GM12801 (cell line): ENCODE measurements at regions not wholly inside any gene's neighbourhood (a gene's known extent, or its start where the extent isn't known, plus 50 kb on each side); places are given as distances from the start of the nearest gene placed in this dataset.

Experiments
- TF ChIP-seq, protein P1 (sequence below): IDR thresholded peaks from one replicate; pipeline ENCODE4 v1.5.1; 2011; ENCODE audit warnings: control low read depth; ENCODE audit not compliant: insufficient read length; ENCODE audit errors: extremely low read depth

DNA sequence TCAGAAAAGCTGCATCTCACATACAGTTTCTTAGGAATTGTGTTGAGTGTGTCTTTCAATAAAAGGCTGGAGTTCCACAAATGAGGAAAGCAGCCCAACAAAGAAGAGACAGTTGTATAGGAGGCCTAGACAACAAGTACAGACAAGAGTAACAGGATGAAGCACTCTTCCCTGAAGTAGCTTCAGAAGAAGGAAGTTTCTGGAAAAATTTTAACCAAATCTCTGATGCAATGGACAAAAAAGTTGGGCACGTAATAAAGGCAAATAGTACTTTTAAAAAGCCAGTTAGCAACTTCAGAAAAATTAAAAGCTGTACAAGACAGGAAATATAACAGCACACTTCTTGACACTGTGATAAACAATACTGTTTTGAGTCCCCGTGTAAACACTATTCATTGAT, 134.1 kb upstream of the PLEKHG7 start:
- TF ChIP-seq, protein P1, sequence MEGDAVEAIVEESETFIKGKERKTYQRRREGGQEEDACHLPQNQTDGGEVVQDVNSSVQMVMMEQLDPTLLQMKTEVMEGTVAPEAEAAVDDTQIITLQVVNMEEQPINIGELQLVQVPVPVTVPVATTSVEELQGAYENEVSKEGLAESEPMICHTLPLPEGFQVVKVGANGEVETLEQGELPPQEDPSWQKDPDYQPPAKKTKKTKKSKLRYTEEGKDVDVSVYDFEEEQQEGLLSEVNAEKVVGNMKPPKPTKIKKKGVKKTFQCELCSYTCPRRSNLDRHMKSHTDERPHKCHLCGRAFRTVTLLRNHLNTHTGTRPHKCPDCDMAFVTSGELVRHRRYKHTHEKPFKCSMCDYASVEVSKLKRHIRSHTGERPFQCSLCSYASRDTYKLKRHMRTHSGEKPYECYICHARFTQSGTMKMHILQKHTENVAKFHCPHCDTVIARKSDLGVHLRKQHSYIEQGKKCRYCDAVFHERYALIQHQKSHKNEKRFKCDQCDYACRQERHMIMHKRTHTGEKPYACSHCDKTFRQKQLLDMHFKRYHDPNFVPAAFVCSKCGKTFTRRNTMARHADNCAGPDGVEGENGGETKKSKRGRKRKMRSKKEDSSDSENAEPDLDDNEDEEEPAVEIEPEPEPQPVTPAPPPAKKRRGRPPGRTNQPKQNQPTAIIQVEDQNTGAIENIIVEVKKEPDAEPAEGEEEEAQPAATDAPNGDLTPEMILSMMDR = no peak

DNA sequence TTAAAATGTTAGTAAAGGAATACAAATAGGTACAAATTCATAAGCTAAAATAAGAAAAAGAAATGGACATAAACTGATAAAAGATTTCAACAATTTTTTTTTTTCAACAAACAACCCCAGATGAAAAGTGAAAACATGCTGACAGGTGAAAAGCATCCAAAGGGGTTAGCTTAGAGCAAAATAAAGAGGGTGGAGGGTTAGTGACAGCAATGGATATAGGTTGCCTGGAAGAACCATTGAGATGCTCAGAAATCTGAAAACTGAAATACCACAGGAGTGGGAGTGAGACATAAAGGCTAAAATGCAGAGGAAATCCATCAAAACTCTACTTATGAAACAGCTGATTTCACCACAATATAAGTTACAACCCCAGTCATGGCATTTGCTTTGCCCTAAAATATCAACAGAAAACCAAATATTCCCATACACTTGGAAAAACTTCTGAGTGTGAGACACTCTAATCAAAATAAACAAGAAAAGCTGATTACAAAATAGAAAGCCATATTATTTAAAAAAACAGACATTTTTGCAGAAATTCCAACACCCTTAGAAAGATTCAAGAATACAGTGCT, 136.3 kb upstream of the PLEKHG7 start:
- TF ChIP-seq, protein P1 = no peak

DNA sequence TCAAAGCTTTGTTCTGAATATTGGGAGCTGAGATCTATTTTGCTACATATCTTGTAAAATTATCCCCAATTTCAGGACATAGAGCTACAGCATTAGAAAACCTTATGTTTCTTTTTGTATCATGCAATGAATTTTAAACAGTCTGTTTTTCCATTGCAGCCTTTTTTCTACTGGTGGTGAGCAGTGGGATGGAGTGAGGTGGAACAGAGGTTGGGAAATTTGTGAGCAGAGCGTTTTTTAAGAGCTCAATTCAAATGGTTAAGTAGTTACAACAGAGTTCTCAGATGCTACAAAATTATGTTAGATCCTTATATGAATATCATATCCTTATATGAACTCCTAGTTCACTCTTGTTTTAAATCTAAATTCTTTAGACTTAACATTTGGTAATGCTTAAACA, 139.0 kb upstream of the PLEKHG7 start:
- TF ChIP-seq, protein P1 = no peak

DNA sequence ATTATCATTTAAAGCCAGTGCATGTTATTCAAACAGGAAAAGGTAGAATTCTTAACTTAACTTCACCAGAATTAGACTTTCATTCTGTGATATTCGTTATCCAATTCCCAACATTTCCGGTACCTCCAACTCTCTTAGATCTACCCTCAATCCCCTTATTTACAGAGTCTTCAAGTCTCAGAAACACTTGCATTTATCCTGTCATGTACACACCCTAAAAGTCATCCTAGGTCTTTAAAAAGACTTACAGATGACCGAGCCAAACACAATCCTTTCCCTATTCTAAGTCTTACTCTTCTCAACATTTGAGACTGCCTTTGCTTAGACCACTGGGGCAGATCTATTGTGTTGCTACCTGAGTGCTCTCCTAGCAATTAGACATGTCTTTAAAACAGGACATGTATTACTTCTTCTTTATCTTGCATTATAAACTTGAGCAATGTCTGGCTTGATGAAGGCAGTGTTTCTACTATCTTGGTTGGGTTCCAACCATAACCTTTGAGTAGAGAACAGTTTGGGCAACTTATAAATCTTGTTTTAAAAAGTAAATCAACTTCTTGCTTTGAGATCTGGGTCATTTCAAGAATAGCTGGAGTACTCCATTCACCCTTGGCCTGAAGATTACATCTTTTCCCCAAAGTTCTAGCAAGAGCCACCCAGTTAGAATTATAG, 140.6 kb upstream of the PLEKHG7 start:
- TF ChIP-seq, protein P1 = no peak

DNA sequence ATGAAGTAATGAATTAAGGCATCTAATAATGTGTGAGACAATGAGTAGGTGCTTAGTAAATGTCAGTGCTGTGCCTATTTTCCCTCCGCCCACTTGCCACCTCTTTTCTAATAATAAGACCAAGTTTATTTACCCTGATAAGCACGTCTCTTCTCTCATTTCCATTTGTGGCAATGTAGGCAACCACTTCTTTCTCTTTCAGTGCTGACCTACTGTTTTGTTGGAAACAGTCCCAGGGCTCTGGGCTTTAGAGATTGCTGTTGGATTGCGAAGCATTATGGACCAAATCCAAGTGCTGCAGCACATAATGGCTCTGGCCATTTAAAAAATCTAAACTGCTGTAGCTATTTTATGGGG, 141.3 kb upstream of the PLEKHG7 start:
- TF ChIP-seq, protein P1 = no peak

DNA sequence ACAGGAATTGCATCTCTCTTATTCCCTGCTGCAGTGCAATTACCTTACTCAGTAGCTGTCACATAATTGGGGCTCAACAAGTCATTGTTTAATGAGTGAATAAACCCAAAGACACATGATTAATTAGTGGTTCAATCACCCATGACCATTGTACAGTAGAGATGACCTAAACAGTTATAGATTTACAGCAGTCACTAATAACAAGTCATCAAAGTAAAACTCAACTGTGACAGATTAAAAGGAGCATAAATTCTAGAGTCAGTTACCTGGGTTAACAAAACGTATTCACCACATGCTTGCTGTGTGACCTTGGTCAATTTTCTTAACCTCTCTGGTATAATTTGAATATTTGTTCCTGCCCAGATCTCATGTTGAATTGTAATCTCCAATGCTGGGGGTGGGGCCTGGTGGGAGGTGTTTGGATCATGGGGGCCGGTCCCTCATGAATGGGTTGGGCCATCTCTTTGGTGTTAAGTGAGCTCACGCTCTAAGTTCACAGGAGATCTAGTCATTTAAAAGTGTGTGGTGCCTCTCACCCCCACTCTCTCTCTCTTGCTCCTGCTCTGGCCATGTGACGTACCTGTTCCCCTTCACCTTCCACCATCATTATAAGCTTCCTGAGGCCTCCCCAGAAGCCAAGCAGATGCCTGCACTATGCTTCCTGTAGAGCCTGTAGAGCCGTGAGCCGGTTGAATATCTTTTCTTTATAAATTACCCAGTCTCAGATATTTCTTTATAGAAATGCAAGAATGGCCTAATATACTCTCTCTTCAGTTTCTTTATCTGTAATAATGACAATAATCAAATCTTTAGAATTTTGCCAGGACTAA, 141.9 kb upstream of the PLEKHG7 start:
- TF ChIP-seq, protein P1 = no peak

DNA sequence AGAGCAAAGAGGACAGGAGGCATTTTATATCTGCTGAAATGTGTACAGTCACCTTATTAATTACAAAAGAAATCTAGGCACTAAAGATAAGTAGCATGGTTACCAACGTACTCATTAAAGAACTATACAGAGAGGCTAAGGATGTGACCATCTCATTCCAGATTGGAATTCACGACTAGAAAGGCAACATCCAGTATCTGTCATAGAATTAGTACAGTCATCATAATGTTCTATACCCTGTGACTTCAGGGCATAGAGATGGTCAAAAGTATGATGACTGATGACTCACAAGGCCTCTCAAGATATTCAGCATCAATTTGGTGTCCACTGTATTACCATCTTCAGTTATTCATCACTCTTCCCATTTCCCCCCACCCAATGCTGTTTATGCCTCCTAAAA, 144.0 kb upstream of the PLEKHG7 start:
- TF ChIP-seq, protein P1 = no peak
